Lung (tissue), 11 donors: ENCODE measurements at regions not wholly inside any gene's neighbourhood (a gene's known extent, or its start where the extent isn't known, plus 50 kb on each side); places are given as distances from the start of the nearest gene placed in this dataset.
A peak's percentile ranks its signal among the peaks of the same experiment; 100 is the strongest.

Experiments
- ATAC-seq: fragments of 200-7000 bp; cut with Tn5 transposase; one replicate; pipeline ENCODE4 v1.9.1; 2020; ENCODE audit warnings: moderate number of reproducible peaks; ENCODE audit not compliant: insufficient read depth, low FRiP score
- DNase-seq, 3 donors: peaks; one replicate each; pipeline ENCODE4 v3.0.0-alpha.2; 2013 to 2017
- H3K27ac ChIP-seq, 2 donors: one replicate each; pipeline ENCODE4 v1.5.1; 2013; ENCODE audit warnings: mild to moderate bottlenecking in 2 of 2, moderate library complexity in 2 of 2, control low read depth in 1 of 2, inconsistent platforms in 1 of 2, low read depth in 1 of 2, low read length in 1 of 2
- H3K27me3 ChIP-seq, 3 donors: one replicate each; pipeline ENCODE4 v1.5.1; 2013; ENCODE audit warnings: low read length in 2 of 3; ENCODE audit not compliant: control insufficient read depth in 3 of 3, insufficient read depth in 3 of 3
- H3K36me3 ChIP-seq, 4 donors: one replicate each; pipeline ENCODE4 v1.5.1; 2013; ENCODE audit warnings: low read length in 4 of 4, mild to moderate bottlenecking in 1 of 4, moderate library complexity in 1 of 4; ENCODE audit not compliant: control insufficient read depth in 4 of 4, insufficient read depth in 4 of 4
- H3K4me1 ChIP-seq, 5 donors: one replicate each; pipeline ENCODE4 v1.5.1; 2013; ENCODE audit warnings: low read length in 5 of 5, mild to moderate bottlenecking in 2 of 5, moderate library complexity in 1 of 5; ENCODE audit not compliant: control insufficient read depth in 5 of 5, insufficient read depth in 5 of 5
- H3K4me3 ChIP-seq: one replicate; pipeline ENCODE4 v1.5.1; 2013; ENCODE audit warnings: mild to moderate bottlenecking, control low read depth, moderate library complexity
- H3K9ac ChIP-seq, 2 donors: one replicate each; pipeline ENCODE4 v1.5.1; 2013; ENCODE audit warnings: low read length in 2 of 2, control low read depth in 1 of 2; ENCODE audit not compliant: insufficient read depth in 1 of 2
- H3K9me3 ChIP-seq, 4 donors: one replicate each; pipeline ENCODE4 v1.5.1; 2013; ENCODE audit warnings: low read length in 3 of 4, mild to moderate bottlenecking in 1 of 4, moderate library complexity in 1 of 4; ENCODE audit not compliant: control insufficient read depth in 4 of 4, insufficient read depth in 3 of 4
- WGBS, 2 donors: extraction: QIAGEN DNeasy Blood & Tissue Kit; methylation state at CpG; one replicate each; pipeline ENCODE4 v1.1.7; 2013; 5-methylcytosine and 5-hydroxymethylcytosine counted together
- TF ChIP-seq, protein P1 (sequence below): IDR thresholded peaks from 2 replicates; pipeline ENCODE4 v1.5.1; 2012; ENCODE audit warnings: mild to moderate bottlenecking; ENCODE audit errors: control extremely low read depth, extremely low read depth
- donor health status: control.
- donor health status: control.
- donor health status: Bipolar disorder and iron deficiency.
- donor health status: healthy.
- donor health status: DM: yes; HTN: yes; CAD: no.

- H3K36me3 ChIP-seq, result no peaks in the 10 kb centered on the region
- TF ChIP-seq, protein P1, sequence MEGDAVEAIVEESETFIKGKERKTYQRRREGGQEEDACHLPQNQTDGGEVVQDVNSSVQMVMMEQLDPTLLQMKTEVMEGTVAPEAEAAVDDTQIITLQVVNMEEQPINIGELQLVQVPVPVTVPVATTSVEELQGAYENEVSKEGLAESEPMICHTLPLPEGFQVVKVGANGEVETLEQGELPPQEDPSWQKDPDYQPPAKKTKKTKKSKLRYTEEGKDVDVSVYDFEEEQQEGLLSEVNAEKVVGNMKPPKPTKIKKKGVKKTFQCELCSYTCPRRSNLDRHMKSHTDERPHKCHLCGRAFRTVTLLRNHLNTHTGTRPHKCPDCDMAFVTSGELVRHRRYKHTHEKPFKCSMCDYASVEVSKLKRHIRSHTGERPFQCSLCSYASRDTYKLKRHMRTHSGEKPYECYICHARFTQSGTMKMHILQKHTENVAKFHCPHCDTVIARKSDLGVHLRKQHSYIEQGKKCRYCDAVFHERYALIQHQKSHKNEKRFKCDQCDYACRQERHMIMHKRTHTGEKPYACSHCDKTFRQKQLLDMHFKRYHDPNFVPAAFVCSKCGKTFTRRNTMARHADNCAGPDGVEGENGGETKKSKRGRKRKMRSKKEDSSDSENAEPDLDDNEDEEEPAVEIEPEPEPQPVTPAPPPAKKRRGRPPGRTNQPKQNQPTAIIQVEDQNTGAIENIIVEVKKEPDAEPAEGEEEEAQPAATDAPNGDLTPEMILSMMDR, result no peak
- no peak overlapping the region for H3K9ac ChIP-seq
- 89 to 91% methylated on average over 18 to 21 of the region's 21 CpGs for WGBS, 2 donors
- peaks cover 0 to 8% (median 3%) of the 10 kb centered on the region in 5 donors for H3K4me1 ChIP-seq
- H3K27me3 ChIP-seq, result no peaks in the 10 kb centered on the region
- no peak overlapping the region for H3K27ac ChIP-seq
- DNase-seq, result no peak
- ATAC-seq, result no peak
- no peak overlapping the region for H3K4me3 ChIP-seq
- peaks cover 0 to 2% (median 0%) of the 10 kb centered on the region in 4 donors for H3K9me3 ChIP-seq
Measured at GRCh38 chr2:128789776-128790455, 471.2 kb upstream of the HS6ST1 start.

DNA sequence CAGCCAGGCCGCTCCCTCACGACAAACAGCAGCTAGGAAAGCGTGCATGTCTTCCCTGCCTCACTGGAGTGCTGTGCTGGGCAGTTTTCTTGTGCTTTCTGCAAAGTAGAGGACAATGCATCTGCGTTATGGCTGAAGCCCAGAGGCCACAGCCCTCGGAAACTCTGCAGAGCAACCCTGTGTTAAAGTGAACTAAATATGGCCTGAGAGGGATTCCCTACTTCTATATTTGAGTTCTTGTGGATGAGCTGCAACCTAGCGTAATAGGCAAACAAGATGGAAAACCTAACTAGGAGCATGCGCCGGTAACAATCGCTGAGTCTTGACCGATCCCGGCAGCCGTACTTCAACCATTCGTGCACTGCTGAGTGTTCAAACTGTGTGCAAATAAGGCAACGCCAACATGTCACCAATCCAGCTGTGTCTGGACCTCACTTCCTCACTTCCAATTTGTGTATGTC is 471.9 kb upstream of the HS6ST1 start:
- Histone ChIP-seq H3K27ac (no peak overlapping the region), H3K27me3 (no peaks in the 10 kb centered on the region), H3K9me3 (no peaks in the 10 kb centered on the region), H3K4me1 (peaks cover 0 to 8% (median 3%) of the 10 kb centered on the region in 5 donors), H3K36me3 (no peaks in the 10 kb centered on the region), H3K9ac (no peak overlapping the region), H3K4me3 (no peak overlapping the region)
- 68 to 79% methylated on average over 14 of the region's 14 CpGs for WGBS, 2 donors
- TF ChIP-seq, protein P1, result no peak
- ATAC-seq (no peak), DNase-seq (peak in 1 of 3 donors; percentile 43)

DNA sequence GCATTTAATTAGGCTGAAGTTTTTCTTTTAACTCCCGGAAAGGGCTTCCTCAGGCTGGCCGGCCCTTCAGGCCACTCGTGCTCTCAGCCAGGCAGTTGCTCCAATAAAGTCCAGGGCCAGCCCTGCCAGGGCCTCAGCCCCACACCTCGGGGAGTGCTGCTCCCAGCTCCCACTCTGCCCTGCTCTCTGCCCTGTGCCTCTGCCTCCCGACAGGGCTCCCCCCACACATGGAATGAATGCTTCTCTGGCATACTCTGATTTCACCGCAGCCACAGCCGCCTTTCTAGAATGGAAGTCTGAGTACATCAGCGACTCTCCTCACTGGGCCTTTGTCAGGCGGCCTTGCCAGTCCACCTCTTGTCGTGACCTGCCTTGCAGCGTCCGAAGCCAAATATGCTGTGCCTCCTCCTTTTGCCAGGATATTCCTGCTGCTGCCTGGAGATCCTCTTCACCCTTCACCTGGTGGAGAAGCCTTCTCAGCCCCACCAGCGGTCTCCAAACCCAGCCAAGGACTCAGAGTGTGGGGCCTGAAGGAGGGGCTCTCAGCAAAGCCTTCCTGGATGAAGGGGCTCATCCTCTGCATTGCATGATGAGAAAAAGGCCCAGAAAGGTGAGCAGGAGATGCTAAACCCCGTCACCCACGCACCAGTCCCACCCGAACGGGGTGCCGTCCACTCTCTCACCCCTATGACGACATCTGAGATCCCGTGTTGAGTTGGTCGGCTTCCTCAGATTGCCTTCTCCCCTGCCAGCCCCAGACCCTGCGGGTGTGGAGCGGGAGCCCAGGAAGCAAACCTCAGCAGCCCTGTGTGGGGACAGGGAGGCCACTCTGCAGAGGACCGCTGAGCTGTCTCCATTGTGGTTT is 472.7 kb upstream of the HS6ST1 start:
- Histone ChIP-seq H3K4me3 (no peak overlapping the region), H3K4me1 (peaks cover 0 to 8% (median 3%) of the 10 kb centered on the region in 5 donors), H3K27ac (no peak overlapping the region), H3K36me3 (no peaks in the 10 kb centered on the region), H3K27me3 (no peaks in the 10 kb centered on the region), H3K9ac (no peak overlapping the region), H3K9me3 (no peaks in the 10 kb centered on the region)
- peak in 1 of 3 donors; percentile 14 for DNase-seq
- TF ChIP-seq, protein P1, result no peak
- 83 to 89% methylated on average over 24 of the region's 24 CpGs for WGBS, 2 donors
- no peak for ATAC-seq
